HepG2 (cell line): ENCODE measurements at regions not wholly inside any gene's neighbourhood (a gene's known extent, or its start where the extent isn't known, plus 50 kb on each side); places are given as distances from the start of the nearest gene placed in this dataset.

Experiments
- ATAC-seq: fragments of 200-7000 bp; cut with Tn5 transposase; 3 replicates; pipeline ENCODE4 v1.9.1; 2020; ENCODE audit warnings: mild to moderate bottlenecking, moderate library complexity
- BruUV-seq: library from RNA; stranded (reverse); fragments of 400-500 nt; replicated peaks from 2 replicates; lab custom pipeline; 2021; lab: Mats Ljungman, UMichigan
- CTCF ChIA-PET: fragments of 300-600 bp; formaldehyde crosslinking; extraction: SDS; loops from one replicate; lab custom pipeline; 2021; ENCODE audit warnings: low total read pairs, inconsistent platforms, low intra/inter-chr PET ratio; lab: Yijun Ruan, JAX
- POLR2A ChIA-PET: fragments of 350-600 bp; sonication (Branson Sonifier 250); formaldehyde crosslinking; loops from one replicate; lab custom pipeline; 2020; ENCODE audit warnings: antibody characterized with exemption, inconsistent platforms; lab: Yijun Ruan, JAX
- DNase-seq: peaks from one replicate; pipeline ENCODE4 v3.0.0-alpha.2; 2015; ENCODE audit warnings: low spot score
- FAIRE-seq: peaks from 3 replicates; lab custom pipeline; 2011; peaks lifted over from hg19 to GRCh38; lab: Jason Lieb, UNC
- H2AFZ ChIP-seq: one replicate; pipeline ENCODE4 v1.6.1; 2011; ENCODE audit warnings: low read length, inconsistent platforms
- H3K27ac ChIP-seq: fragments of 300-600 bp; 3 replicates; pipeline ENCODE4 v1.8.0; 2011; ENCODE audit warnings: mixed run types, mild to moderate bottlenecking, mixed read lengths, low read length, inconsistent platforms; ENCODE audit not compliant: insufficient read depth; ENCODE audit errors: extremely low read length
- H3K27me3 ChIP-seq, 2 experiments: fragments of 200-600 bp in 1 of 2; 2 replicates in 1 of 2; 3 replicates in 1 of 2; pipeline versions ENCODE4 v1.6.0 to v1.8.0; 2011; ENCODE audit warnings: low read length in 2 of 2, mild to moderate bottlenecking in 2 of 2, moderate library complexity in 2 of 2, inconsistent platforms in 1 of 2; ENCODE audit not compliant: insufficient read depth in 2 of 2, control insufficient read depth in 1 of 2
- H3K36me3 ChIP-seq, 2 experiments: fragments of 200-600 bp in 1 of 2; replicated peaks in 1 of 2; 2 replicates in 1 of 2; 3 replicates in 1 of 2; pipeline versions ENCODE4 v1.5.1 to v1.8.0; 2011; ENCODE audit warnings: low read length in 2 of 2, inconsistent platforms in 1 of 2; ENCODE audit not compliant: insufficient read depth in 2 of 2, control insufficient read depth in 1 of 2
- H3K4me1 ChIP-seq: 2 replicates; pipeline ENCODE4 v1.5.1; 2012; ENCODE audit warnings: low read length, inconsistent platforms; ENCODE audit not compliant: insufficient read depth
- H3K4me2 ChIP-seq: 2 replicates; pipeline ENCODE4 v1.6.0; 2011; ENCODE audit warnings: low read depth, low read length, inconsistent platforms
- H3K4me3 ChIP-seq, 3 experiments: fragments of 200-600 bp in 1 of 3; sonication (generic), shearing (Covaris generic) in 1 of 3; replicated peaks in 1 of 3; 2 replicates each; pipeline ENCODE4 v1.5.1; 2011 to 2016; ENCODE audit warnings: low read length in 3 of 3, inconsistent platforms in 2 of 3, low read depth in 2 of 3, mild to moderate bottlenecking in 2 of 3, control low read depth in 1 of 3, mixed read lengths in 1 of 3; ENCODE audit not compliant: insufficient read depth in 1 of 3
- H3K79me2 ChIP-seq: one replicate; pipeline ENCODE4 v1.6.1; 2011; ENCODE audit warnings: low read length, inconsistent platforms; ENCODE audit not compliant: insufficient read depth
- H3K9ac ChIP-seq: 2 replicates; pipeline ENCODE4 v1.6.0; 2011; ENCODE audit warnings: mild to moderate bottlenecking, low read depth, low read length, inconsistent platforms; ENCODE audit not compliant: insufficient read depth
- H3K9me3 ChIP-seq: 2 replicates; pipeline ENCODE4 v1.5.1; 2012; ENCODE audit warnings: mild to moderate bottlenecking, low read length
- H4K20me1 ChIP-seq: 2 replicates; pipeline ENCODE4 v1.6.0; 2011; ENCODE audit warnings: inconsistent platforms, mild to moderate bottlenecking, low read length, moderate library complexity; ENCODE audit not compliant: insufficient read depth
- AKAP8 ChIP-seq: sonication (generic); formaldehyde crosslinking; IDR thresholded peaks from 2 replicates; pipeline ENCODE4 v1.5.1; 2020; ENCODE audit warnings: mild to moderate bottlenecking, missing genetic modification reagents
- CAMTA2 ChIP-seq: sonication (generic); formaldehyde crosslinking; IDR thresholded peaks from 2 replicates; pipeline ENCODE4 v1.4.0; 2020; ENCODE audit warnings: mild to moderate bottlenecking, missing genetic modification reagents, borderline replicate concordance
- CBX1 ChIP-seq: IDR thresholded peaks from one replicate; pipeline ENCODE4 v1.6.1; 2016; ENCODE audit warnings: antibody characterized with exemption, low read depth
- DNMT1 ChIP-seq: sonication (generic); formaldehyde crosslinking; IDR thresholded peaks from 2 replicates; pipeline ENCODE4 v1.5.1; 2020; ENCODE audit warnings: mild to moderate bottlenecking, missing genetic modification reagents
- DRAP1 ChIP-seq: IDR thresholded peaks from 2 replicates; pipeline ENCODE4 v1.6.1; 2016; ENCODE audit warnings: missing genetic modification reagents, missing compliant biosample characterization
- HDAC1 ChIP-seq: sonication (generic); formaldehyde crosslinking; IDR thresholded peaks from 2 replicates; pipeline ENCODE4 v1.5.1; 2020; ENCODE audit warnings: mild to moderate bottlenecking, missing genetic modification reagents
- HNRNPK ChIP-seq: fragments of 200-400 bp; formaldehyde crosslinking; IDR thresholded peaks from 2 replicates; pipeline ENCODE4 v1.6.1; 2018; ENCODE audit warnings: low read length, low read depth, moderate library complexity, mild to moderate bottlenecking; ENCODE audit not compliant: poor library complexity, severe bottlenecking
- HOXA9 ChIP-seq: sonication (generic); formaldehyde crosslinking; IDR thresholded peaks from 2 replicates; pipeline ENCODE4 v1.8.1; 2022; ENCODE audit warnings: missing genetic modification reagents, mild to moderate bottlenecking, moderate library complexity, borderline replicate concordance
- KDM6A ChIP-seq: IDR thresholded peaks from 2 replicates; pipeline ENCODE4 v1.6.1; 2016; ENCODE audit warnings: low read depth
- MEF2D ChIP-seq: sonication (generic); formaldehyde crosslinking; IDR thresholded peaks from 2 replicates; pipeline ENCODE4 v1.5.1; 2020; ENCODE audit warnings: mild to moderate bottlenecking, missing genetic modification reagents
- NFE2 ChIP-seq: sonication (generic); formaldehyde crosslinking; IDR thresholded peaks from 2 replicates; pipeline ENCODE4 v1.4.0; 2020; ENCODE audit warnings: missing genetic modification reagents
- PAX8 ChIP-seq: sonication (generic); formaldehyde crosslinking; IDR thresholded peaks from 2 replicates; pipeline ENCODE4 v1.8.0; 2022; ENCODE audit warnings: mild to moderate bottlenecking, missing genetic modification reagents, borderline replicate concordance
- SIX4 ChIP-seq: sonication (generic); formaldehyde crosslinking; IDR thresholded peaks from 2 replicates; pipeline ENCODE4 v1.4.0; 2020; ENCODE audit warnings: missing genetic modification reagents
- ZNF138 ChIP-seq: sonication (generic); formaldehyde crosslinking; IDR thresholded peaks from 2 replicates; pipeline ENCODE4 v1.5.0; 2020; ENCODE audit warnings: mild to moderate bottlenecking, low read depth, missing genetic modification reagents
- ZNF280B ChIP-seq: sonication (generic); formaldehyde crosslinking; IDR thresholded peaks from 2 replicates; pipeline ENCODE4 v1.5.0; 2020; ENCODE audit warnings: missing genetic modification reagents, mild to moderate bottlenecking, borderline replicate concordance
- ZNF30 ChIP-seq: sonication (generic); formaldehyde crosslinking; IDR thresholded peaks from 2 replicates; pipeline ENCODE4 v1.5.0; 2020; ENCODE audit warnings: mild to moderate bottlenecking, missing genetic modification reagents
- ZNF576 ChIP-seq: sonication (generic); formaldehyde crosslinking; IDR thresholded peaks from 2 replicates; pipeline ENCODE4 v1.4.0; 2020; ENCODE audit warnings: mild to moderate bottlenecking, missing genetic modification reagents
- ZNF644 ChIP-seq: IDR thresholded peaks from 2 replicates; pipeline ENCODE4 v1.6.1; 2016; ENCODE audit warnings: low read depth
- ZNF780A ChIP-seq: sonication (generic); formaldehyde crosslinking; IDR thresholded peaks from 2 replicates; pipeline ENCODE4 v1.8.0; 2022; ENCODE audit warnings: mild to moderate bottlenecking, missing genetic modification reagents, moderate library complexity
- ZSCAN22 ChIP-seq: sonication (generic); formaldehyde crosslinking; IDR thresholded peaks from 2 replicates; pipeline ENCODE4 v1.4.0; 2020; ENCODE audit warnings: mild to moderate bottlenecking, missing genetic modification reagents
- WGBS: methylation state at CpG from one replicate; pipeline ENCODE4 v1.1.6; 2017; ENCODE audit warnings: low lambda C conversion rate; 5-methylcytosine and 5-hydroxymethylcytosine counted together
- in situ Hi-C: cut with HindIII; loops from 2 replicates; pipeline ENCODE4 v1.10.0; 2017; ENCODE audit warnings: low pct_unique_long_range_greater_than_20kb; ENCODE audit not compliant: extremely low pct_ligation_motif_present
- intact Hi-C: fragments of 100-400 bp; cut with micrococcal nuclease; formaldehyde crosslinking; loops from one replicate; pipeline ENCODE4 v1.10.0; 2022; ENCODE audit not compliant: unreplicated experiment

GRCh38 chr5:156095709-156096241 lies 231.2 kb upstream of the SGCD start:
- TF ChIP-seq KDM6A (no peak), ZNF138 (CRISPR knock-in tag) (no peak), CAMTA2 (CRISPR knock-in tag) (no peak), ZNF576 (CRISPR knock-in tag) (no peak), MEF2D (no peak), ZNF644 (CRISPR knock-in tag) (no peak), AKAP8 (CRISPR knock-in tag) (no peak), DRAP1 (CRISPR knock-in tag) (no peak)
- ATAC-seq (no peak), FAIRE-seq (no peak), DNase-seq (no peak)
- Histone ChIP-seq H3K4me3 (no peak overlapping the region), H4K20me1 (no peaks in the 10 kb centered on the region), H3K9ac (no peak overlapping the region), H3K79me2 (no peaks in the 10 kb centered on the region), H3K27ac (no peak overlapping the region), H3K4me1 (no peaks in the 10 kb centered on the region), H3K9me3 (peaks cover 18% of the 10 kb centered on the region), H2AFZ (no peak overlapping the region), H3K4me2 (no peak overlapping the region), H3K27me3 (no peaks in the 10 kb centered on the region), H3K36me3 (no peaks in the 10 kb centered on the region)
- intact Hi-C loops: no loop called here
- ChIA-PET CTCF (no interaction called here), POLR2A (no interaction called here)
- in situ Hi-C loops: no loop called here
- WGBS: 3% methylated on average over 3 of the region's 3 CpGs
- BruUV-seq: no TSS peak

GRCh38 chr5:156096259-156096658 lies 230.7 kb upstream of the SGCD start:
- Histone ChIP-seq H3K36me3 (no peaks in the 10 kb centered on the region), H3K4me2 (no peak overlapping the region), H2AFZ (no peak overlapping the region), H3K79me2 (no peaks in the 10 kb centered on the region), H3K4me1 (no peaks in the 10 kb centered on the region), H3K27ac (no peak overlapping the region), H3K9me3 (peaks cover 14% of the 10 kb centered on the region), H3K4me3 (no peak overlapping the region), H3K9ac (no peak overlapping the region), H3K27me3 (no peaks in the 10 kb centered on the region), H4K20me1 (no peaks in the 10 kb centered on the region)
- in situ Hi-C loops: no loop called here
- WGBS: 0% methylated on average over 1 of the region's 1 CpG
- DNase-seq (no peak), FAIRE-seq (no peak), ATAC-seq (no peak)
- TF ChIP-seq NFE2 (CRISPR knock-in tag) (no peak), SIX4 (CRISPR knock-in tag) (no peak), ZNF30 (no peak), HNRNPK (no peak), ZNF280B (CRISPR knock-in tag) (no peak), DNMT1 (CRISPR knock-in tag) (no peak), PAX8 (no peak), HDAC1 (CRISPR knock-in tag) (no peak), HOXA9 (CRISPR knock-in tag) (no peak), ZNF780A (CRISPR knock-in tag) (no peak), ZSCAN22 (CRISPR knock-in tag) (no peak), CBX1 (no peak)
- BruUV-seq: no TSS peak
- POLR2A ChIA-PET: no interaction called here
- CTCF ChIA-PET: no interaction called here
- intact Hi-C loops: no loop called here
